Lower lobe of right lung (tissue), 2 donors: ENCODE measurements at regions not wholly inside any gene's neighbourhood (a gene's known extent, or its start where the extent isn't known, plus 50 kb on each side); places are given as distances from the start of the nearest gene placed in this dataset.

ENCODE experiments used
- ATAC-seq, 2 donors: fragments of 200-7000 bp; cut with Tn5 transposase; one replicate each; pipeline ENCODE4 v1.9.1; 2020 to 2022; ENCODE audit warnings: mild to moderate bottlenecking in 2 of 2, moderate library complexity in 2 of 2
- DNase-seq: peaks from one replicate; pipeline ENCODE4 v3.0.0-alpha.2; 2020
- H3K27ac ChIP-seq: fragments of 200-600 bp; one replicate; pipeline ENCODE4 v1.8.0; 2022
- H3K27me3 ChIP-seq: fragments of 200-600 bp; one replicate; pipeline ENCODE4 v1.8.0; 2022; ENCODE audit warnings: low read depth
- H3K36me3 ChIP-seq: fragments of 200-600 bp; one replicate; pipeline ENCODE4 v1.8.0; 2022; ENCODE audit warnings: mild to moderate bottlenecking
- H3K4me1 ChIP-seq: fragments of 200-600 bp; one replicate; pipeline ENCODE4 v1.8.0; 2022
- H3K4me3 ChIP-seq: fragments of 200-600 bp; one replicate; pipeline ENCODE4 v1.8.0; 2022; ENCODE audit warnings: mild to moderate bottlenecking
- H3K9me3 ChIP-seq: fragments of 200-600 bp; one replicate; pipeline ENCODE4 v1.8.0; 2022
- CTCF ChIP-seq: fragments of 200-600 bp; IDR thresholded peaks from one replicate; pipeline ENCODE4 v1.8.0; 2022; ENCODE audit warnings: antibody characterized with exemption, mild to moderate bottlenecking
- intact Hi-C: fragments of 100-400 bp; cut with DNase I; formaldehyde crosslinking; loops from one replicate; pipeline ENCODE4 v1.11.0; 2022
- donor health status: DM: no; HTN: yes; CAD: no; lungs with severe emphysema.

GRCh38 chr2:37780387-37780676, 108.9 kb upstream of the CDC42EP3 start:
- no peak for TF ChIP-seq CTCF
- Histone ChIP-seq H3K9me3 (no peaks in the 10 kb centered on the region), H3K27me3 (no peaks in the 10 kb centered on the region), H3K4me3 (no peak overlapping the region), H3K4me1 (peaks cover 20% of the 10 kb centered on the region), H3K27ac (no peak overlapping the region), H3K36me3 (no peaks in the 10 kb centered on the region)
- DNase-seq (no peak), ATAC-seq (no peak)
- intact Hi-C loops, result no loop called here

GRCh38 chr2:37781028-37781427, 109.6 kb upstream of the CDC42EP3 start:
- intact Hi-C loops, result no loop called here
- H3K27ac ChIP-seq, result no peak overlapping the region
- H3K4me3 ChIP-seq, result no peak overlapping the region
- peaks cover 14% of the 10 kb centered on the region for H3K4me1 ChIP-seq
- ATAC-seq, result no peak
- H3K36me3 ChIP-seq, result no peaks in the 10 kb centered on the region
- no peaks in the 10 kb centered on the region for H3K27me3 ChIP-seq
- H3K9me3 ChIP-seq, result no peaks in the 10 kb centered on the region
- no peak for DNase-seq
- TF ChIP-seq CTCF, result no peak

GRCh38 chr2:37782155-37782673, 110.8 kb upstream of the CDC42EP3 start:
- no peak for DNase-seq
- no peak overlapping the region for H3K4me3 ChIP-seq
- TF ChIP-seq CTCF, result no peak
- no peaks in the 10 kb centered on the region for H3K27me3 ChIP-seq
- H3K36me3 ChIP-seq, result no peaks in the 10 kb centered on the region
- intact Hi-C loops, result no loop called here
- no peak overlapping the region for H3K27ac ChIP-seq
- ATAC-seq, result no peak
- no peaks in the 10 kb centered on the region for H3K9me3 ChIP-seq
- H3K4me1 ChIP-seq, result peaks cover 7% of the 10 kb centered on the region

- Histone ChIP-seq H3K4me1 (peaks cover 7% of the 10 kb centered on the region), H3K27ac (no peak overlapping the region), H3K36me3 (no peaks in the 10 kb centered on the region), H3K9me3 (peaks cover 4% of the 10 kb centered on the region), H3K4me3 (no peak overlapping the region), H3K27me3 (no peaks in the 10 kb centered on the region)
- DNase-seq (no peak), ATAC-seq (peak; percentile 31 to 50)
- no peak for TF ChIP-seq CTCF
- intact Hi-C loops, result no loop called here
Measured at GRCh38 chr2:37782721-37783371, 111.4 kb upstream of the CDC42EP3 start.

- Histone ChIP-seq H3K36me3 (no peaks in the 10 kb centered on the region), H3K27me3 (no peaks in the 10 kb centered on the region), H3K9me3 (peaks cover 11% of the 10 kb centered on the region), H3K4me3 (no peak overlapping the region), H3K27ac (no peak overlapping the region), H3K4me1 (peaks cover 7% of the 10 kb centered on the region)
- no peak for ATAC-seq
- DNase-seq, result no peak
- TF ChIP-seq CTCF, result no peak
- intact Hi-C loops, result no loop called here
Measured at GRCh38 chr2:37783545-37783944, 112.1 kb upstream of the CDC42EP3 start.
